ENCODE measurements at regions not wholly inside any gene's neighbourhood (a gene's known extent, or its start where the extent isn't known, plus 50 kb on each side); places are given as distances from the start of the nearest gene placed in this dataset.
A peak's percentile ranks its signal among the peaks of the same experiment; 100 is the strongest.

DNA sequence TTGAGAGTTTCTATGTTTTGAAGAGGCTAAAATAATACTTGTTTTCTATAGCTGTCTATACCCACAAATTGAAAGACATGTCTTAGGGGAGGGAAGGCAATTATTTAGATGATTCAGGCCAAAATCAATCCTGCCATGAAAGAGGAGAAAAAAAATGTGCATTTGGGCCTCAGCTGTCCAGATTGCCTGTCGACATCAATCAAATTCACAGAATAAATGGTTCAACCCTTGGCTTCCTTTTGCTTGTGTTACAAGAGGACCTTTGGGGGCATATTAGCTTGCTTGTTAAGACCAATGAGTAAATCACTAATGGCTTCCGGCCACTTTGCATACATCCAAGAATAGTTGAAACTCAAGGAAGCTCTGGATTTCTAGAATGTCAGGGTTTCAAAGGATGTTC, 900.8 kb upstream of the CELF4 start:
- no peak for DNase-seq

DNA sequence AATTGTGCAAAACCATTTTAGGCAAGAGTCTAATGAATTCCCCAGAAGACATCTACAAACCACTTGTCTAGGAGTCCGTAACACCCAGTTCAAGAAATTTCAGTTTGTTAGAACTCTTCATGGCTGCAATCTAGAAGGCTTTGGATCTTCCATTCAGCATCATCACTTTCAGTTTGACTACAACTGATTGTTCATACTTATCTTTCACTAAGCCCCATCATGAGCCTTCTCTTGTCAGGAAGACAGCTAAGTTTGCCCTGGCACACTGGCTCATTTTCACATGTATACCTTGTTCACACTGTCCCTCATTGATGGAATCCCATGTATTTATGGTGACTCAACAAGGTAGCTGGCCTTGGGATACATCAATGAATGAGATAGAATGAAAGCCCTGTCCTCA, 898.4 kb upstream of the CELF4 start:
- no peak for DNase-seq

GRCh38 chr18:38460657-38461056, 895.1 kb upstream of the CELF4 start:
- DNase-seq = peak; percentile 11

DNA sequence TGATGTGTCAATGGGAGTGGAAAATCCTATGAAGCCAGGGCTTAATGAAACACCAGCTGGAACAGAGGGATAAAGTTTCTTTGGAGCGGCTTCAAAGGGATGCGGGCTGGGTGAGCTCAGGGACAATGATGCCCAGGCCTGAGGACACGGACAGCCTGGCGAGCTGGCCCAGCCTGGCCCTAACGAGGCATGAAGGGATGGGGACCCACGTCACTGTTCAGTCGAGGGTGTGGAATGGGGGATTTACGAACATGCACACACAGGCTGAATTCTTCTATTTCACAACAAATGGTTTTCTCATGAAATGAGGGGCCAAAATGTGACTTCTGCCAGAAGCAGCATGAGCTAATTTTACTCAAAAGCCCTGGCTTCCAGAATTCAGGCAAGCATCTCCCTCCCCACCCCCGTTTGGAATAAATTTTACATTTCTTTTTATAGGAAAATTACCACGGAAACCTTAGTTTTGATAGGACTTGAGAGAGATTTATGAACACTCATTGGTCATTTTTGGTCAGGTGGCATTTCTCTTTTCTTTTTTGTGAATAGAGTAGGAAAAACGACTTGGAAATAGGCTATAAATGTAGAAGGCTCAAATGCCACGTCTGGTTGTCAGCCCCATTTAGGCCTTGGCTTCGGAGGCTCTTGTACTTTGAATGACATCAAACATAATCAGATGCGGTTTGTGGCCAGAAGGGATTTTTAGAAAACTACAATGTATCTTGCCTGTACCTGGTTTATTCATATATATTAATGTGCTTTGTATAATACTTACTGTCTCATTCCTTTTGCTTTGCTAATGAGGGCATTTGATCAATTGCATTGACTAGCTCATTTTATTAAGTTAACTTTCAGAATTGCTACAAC, 893.8 kb upstream of the CELF4 start:
- no peak for DNase-seq

DNA sequence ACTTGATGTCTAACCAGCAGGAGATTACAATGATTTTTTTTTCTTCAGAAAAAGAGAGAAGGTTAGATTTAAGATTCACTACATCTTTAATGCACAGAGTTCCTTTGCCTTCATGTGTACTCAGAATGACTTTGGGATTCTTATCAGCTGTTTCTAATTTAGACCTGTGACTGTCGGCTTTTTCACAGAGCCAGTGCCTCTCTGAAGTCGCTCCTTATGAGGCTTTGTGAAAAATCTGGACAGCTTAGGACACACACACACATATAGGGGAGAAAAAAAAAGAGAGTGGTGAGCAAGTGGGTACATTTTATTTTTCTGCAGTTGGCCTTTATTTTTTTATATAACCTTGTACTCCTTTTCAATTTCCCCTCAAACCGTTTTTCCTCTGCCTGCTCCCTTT, 893.1 kb upstream of the CELF4 start:
- DNase-seq = no peak

- no peak for DNase-seq
Observed at GRCh38 chr18:38456253-38456652, 890.7 kb upstream of the CELF4 start.

GRCh38 chr18:38454764-38455469, 889.3 kb upstream of the CELF4 start:
- DNase-seq = no peak

- DNase-seq = no peak
Observed at GRCh38 chr18:38453880-38454279, 888.3 kb upstream of the CELF4 start.

DNA sequence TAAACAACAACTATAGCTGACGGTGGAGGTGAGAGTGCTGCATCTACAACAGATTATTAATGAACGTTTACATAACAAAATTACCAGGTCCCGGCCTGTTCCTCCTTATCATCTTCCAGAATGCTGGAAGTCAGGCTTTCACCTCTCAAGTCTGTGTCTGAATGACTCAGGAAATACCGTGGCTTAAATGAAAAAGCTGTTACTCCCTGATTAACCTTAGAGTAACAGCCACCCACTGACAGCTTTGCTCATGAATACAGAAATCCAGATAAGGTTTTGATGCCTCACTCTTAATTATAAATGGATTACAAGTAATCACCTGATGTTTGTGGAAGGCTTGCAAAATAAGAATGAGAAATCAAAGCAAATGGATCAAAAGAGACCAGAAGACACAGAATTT, 885.3 kb upstream of the CELF4 start:
- peak; percentile 9 for DNase-seq

DNA sequence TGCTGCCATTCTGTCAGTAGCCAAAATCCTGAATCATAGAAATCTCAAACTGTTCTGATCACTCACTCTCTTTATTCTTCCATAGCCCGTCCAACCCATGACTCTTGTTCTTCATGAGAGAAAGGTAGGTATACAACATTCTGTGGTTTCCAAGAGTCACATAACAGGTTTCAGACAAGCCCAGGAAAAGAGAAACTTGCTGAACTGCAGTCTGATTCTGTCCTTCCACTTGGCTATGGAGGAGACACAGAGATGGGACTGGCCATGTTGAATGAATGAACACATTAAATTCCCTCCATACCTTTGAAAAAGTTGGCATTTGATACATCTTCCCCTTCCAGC, 880.2 kb upstream of the CELF4 start:
- DNase-seq = no peak

DNA sequence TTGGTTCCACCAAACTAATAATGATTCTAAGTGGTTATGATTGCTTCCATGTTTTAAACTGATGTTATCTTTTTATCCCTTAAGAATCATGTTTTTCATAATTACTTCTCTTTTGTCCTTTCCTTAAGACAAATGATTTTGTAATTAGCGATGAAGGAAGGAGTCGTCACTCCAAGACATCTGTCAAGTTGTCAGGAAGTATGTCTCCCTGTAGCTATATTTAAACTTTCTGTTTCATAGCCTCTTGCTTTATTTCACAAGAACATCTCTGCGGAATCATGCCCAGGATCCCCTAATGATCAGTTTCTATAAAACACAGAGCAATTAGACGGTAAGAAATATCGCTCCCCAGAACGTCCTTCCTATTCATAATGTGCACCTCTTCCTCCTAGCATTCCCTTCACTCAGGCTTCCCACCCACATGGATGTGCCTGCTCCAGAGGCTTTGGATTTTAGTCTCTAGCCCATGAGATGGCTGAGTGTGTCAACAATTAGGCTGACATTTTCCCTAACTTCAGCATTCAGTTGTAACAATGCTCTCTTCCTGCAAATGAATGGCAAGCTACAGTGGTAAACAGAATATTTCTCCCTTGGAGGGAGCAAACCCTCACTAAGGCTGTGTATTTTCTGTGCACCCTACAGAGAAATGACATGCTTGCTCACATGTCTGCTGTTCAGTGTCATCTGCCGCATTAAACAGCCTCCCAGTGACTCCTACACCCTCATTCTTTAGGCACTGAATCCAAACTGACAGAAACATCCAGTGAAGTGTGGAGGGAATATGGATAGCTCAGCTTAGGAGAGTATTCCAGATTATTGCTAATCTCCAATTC, 879.6 kb upstream of the CELF4 start:
- DNase-seq = no peak

DNA sequence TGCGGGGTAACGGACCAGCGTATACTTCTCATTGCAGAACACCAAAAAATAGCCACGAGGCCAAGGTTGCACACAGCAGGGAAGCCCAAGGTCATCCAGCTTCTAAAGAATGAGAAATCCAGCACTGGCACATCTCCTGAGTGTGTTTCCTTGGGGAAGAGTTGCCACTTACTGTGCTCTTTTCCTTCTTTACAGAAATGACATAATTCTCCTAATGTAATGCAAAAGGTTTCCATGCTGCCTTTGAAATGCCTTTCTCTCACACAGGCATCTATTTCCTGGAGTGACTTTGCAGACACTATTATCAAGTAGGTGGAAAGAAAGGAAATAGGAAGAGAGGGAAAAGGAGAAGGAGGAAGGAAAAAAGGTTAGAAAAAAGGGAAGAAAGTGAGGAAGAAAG, 862.1 kb upstream of the CELF4 start:
- DNase-seq = no peak

DNA sequence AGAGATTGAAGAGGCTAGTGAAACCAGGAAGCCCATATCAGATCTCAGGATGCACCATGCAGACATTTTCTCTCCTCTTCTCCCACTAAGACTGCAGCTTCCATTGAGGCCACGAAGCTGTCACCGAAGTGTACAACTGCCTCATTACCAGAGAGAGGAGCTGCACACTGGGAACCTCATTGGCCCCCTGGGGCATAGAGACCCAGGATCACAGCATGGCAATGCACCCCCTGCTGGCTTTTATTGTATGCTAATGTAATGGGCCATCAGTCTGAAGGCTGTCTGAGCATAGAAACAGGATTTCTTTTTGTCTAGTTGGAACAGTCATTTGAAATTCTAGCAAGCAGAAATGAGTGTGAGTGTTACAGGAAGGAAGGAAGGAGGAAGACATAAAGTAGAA, 861.6 kb upstream of the CELF4 start:
- DNase-seq = peak; percentile 5

GRCh38 chr18:38421872-38422615, 856.4 kb upstream of the CELF4 start:
- no peak for DNase-seq

- DNase-seq = no peak
Observed at GRCh38 chr18:38421021-38421420, 855.4 kb upstream of the CELF4 start.

DNA sequence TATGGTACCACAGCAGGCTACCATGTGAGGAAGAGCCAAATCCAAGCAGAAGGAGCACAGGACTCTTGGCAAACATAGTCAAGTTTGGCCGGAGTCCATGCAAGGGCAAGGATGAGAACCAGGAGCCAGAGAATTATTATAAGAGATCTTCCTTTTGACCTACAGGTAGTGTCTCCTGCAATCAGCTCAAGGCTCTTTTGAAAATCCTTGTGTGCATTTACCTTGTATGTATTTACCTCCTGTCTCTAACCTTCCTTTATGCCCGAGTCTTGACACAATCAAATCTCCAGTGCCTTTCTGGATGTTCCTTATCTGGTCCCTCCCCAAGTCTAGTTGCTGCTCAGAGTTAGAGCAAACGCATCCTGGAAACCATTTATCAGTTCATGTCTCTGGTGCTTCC, 855.0 kb upstream of the CELF4 start:
- no peak for DNase-seq

DNA sequence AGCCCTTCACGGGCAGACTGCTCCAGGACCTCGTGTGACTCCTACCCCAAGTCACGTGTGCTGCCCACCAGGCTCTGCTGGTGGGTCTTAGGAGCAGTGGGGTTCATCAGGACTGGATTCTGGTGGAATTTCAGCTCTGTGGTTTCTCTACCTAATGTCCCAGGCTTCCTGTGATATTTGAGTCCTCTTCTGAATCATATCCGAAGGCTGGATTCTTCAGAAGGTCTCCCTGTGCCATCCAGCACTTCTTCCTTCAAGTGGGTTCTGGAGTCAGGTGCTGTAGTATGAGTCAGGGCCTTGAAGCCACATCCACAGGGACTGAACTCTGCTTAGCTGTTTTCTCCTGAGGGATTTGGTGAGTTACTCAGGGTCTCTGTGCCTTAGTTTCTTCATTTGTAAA, 850.2 kb upstream of the CELF4 start:
- DNase-seq = no peak

DNA sequence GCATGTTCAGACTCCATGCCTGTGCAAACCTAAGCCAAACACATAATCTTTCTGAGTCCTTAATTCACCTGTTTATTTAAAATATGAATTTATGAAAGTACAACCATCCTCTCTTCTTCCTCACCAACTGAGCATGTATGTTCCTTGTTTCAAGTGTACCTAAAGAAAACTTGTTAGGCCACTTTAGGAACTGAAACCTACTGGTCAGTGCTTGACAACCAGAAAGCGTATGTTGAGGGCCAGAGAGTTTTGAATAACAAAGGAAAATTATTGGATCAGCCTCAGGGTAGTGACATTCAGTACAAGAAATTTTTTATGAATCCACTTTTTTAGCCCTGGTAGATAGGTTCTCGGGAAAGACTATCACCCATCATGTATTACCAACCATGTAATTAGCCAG, 847.6 kb upstream of the CELF4 start:
- DNase-seq = no peak

GRCh38 chr18:38406607-38407006, 841.0 kb upstream of the CELF4 start:
- no peak for DNase-seq

GRCh38 chr18:38402509-38402908, 836.9 kb upstream of the CELF4 start:
- no peak for DNase-seq

GRCh38 chr18:38397094-38397493, 831.5 kb upstream of the CELF4 start:
- no peak for DNase-seq

DNA sequence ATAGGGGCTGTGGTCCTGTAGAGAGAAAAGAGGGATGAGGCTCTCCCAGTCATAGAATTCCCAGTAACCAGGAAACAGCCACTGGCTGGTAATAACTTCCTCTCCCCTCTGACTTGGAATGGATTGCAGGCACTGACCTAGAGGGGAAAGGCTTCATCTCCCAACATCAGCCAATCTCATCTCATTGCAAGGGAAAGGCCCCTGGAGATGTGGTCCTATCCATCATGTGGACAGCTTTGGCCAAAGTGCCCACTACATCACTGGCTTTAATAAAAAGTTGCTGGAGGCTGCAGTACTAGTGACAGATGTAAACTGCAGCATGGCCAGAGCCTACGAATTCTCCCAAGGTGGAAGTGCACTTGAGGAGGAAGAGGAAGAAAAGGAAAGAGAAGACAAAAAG, 820.5 kb upstream of the CELF4 start:
- no peak for DNase-seq

All from hematopoietic multipotent progenitor cell treated with erythropoietin and hydrocortisone succinate and interleukin-3 and kit ligand, for 6 days (in vitro differentiated cells).